Activated T-cell treated with anti-CD3 and anti-CD28 coated beads for 24 hours (primary cell): ENCODE measurements at regions not wholly inside any gene's neighbourhood (a gene's known extent, or its start where the extent isn't known, plus 50 kb on each side); places are given as distances from the start of the nearest gene placed in this dataset.
A peak's percentile ranks its signal among the peaks of the same experiment; 100 is the strongest.
"Not testable (repeated sequence)": the region's sequence is repeated elsewhere in the genome, so short reads cannot be mapped to it uniquely, and the experiment has no call there.

Experiments used
- DNase-seq: peaks from one replicate; pipeline ENCODE4 v3.0.0-alpha.2; 2020; ENCODE audit warnings: low read depth

DNA sequence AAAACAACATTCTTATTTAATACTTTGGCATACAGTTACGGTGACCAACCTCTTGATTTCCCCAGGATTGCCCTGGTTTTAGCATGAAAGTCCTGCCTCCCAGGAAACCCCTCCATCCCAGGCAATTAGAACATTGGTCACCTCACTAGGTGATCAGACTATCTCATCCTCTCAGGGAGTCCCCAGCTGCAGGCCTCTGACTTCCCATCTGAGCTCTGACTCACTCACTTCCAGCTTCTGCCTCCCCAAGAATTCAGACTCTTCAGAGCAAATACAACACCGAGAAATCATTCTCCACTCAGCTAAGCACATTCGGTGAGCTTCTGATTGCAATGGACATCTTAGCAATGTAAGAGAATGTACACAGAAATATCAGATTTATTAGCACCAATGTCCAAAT is 92.4 kb upstream of the HES1 start:
- no peak for DNase-seq

DNA sequence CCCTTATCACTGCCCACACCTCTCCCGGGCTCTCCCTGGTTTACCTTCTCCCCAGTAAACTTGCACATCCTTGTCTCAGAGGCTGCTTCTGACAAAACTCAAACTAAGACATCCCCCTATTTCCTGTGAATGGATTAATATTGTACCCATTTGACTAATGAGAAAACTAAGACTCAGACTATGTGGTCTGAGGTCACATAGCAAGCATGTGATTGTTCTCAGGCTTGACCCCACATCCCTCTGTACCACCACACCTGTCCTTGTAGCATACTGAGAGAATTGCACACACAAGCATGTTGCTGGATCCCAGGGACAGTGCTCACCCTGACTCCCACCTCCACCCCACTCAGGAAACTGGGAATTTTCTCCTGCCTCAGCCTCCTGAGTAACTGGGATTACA is 90.7 kb upstream of the HES1 start:
- DNase-seq: no peak

DNA sequence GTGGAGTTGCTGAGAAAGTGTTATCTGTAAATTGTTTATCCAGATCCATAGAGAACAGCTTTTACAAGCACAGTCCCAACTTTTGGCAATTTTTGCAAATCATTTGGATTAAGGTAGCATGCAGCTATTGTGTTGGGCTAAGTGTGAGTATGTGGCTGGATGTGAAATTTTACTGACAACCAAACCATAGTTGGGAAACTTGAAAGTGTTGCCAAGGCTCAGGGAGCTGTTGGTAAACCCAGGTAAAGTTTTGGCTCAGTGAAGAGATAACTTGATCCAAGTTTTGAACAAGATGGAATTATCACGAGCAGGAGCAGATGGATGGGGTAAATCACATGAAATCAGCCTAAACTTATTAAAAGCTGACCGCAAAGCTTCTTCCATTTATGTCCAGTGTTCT is 90.0 kb upstream of the HES1 start:
- no peak for DNase-seq

DNA sequence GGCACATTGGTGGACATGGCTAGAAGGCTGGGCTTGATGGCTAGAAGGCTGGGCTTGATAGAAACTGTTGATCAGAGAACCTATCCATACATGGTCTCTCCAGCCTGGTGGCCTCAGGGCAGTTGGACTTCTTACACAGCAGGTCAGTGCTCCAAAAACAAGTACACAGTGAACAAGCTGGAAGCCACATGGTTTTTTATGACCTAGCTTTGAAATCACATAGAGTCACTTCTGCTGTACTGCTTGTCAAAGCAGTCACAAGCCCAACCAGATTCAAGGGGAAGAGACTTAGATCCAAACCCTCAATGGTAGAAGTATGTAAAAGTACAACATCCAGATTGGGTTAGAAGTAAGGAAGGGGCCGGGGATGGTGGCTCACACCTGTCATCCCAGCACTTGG is 89.4 kb upstream of the HES1 start:
- no peak for DNase-seq

DNA sequence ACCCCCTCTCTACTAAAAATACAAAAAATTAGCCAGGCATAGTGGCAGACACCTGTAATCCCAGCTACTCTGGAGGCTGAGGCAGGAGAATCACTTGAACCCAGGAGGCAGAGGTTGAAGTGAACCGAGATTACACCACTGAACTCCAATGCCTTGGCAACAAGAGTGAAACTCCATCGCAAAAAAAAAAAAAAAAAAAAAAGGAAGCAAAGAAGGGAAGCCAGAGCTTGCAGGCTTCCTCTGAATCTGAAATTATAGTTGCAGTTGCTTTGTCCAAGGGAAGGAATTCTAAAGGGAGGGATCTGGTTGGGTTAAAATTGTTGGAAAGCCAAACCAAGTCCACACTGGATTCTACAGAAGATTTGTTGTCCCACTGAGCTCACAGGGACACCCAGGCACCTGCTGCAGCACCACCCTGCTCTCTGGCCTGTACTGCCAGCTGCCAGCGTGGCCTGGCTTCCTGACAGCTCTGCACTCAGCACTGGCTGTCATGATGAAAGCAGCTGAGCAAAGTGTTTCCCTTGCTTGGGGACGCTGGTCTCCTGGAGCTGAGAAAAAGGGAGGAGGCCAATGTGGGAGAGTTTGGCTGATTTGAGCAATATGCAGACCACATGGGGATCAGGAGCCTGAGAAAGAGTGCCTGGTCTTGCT is 88.8 kb upstream of the HES1 start:
- no peak for DNase-seq

DNA sequence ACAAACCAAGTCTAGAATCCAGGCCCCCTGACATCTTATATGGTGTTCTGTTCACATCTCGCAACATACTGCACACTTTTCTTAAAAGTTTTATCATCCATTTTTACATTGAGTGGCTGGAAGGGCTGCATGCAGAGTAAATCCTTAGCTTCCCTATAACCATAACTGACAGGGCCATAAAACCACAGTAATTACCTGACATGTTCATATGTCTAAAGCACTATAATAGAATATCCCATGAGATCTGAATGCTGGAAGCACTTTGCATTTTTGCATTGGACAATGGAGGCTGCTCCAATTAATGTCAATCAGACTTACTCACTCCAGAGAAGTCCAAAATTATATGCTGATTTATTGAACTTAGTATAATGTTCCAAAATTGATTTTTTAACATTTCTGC is 86.6 kb upstream of the HES1 start:
- DNase-seq: no peak

DNA sequence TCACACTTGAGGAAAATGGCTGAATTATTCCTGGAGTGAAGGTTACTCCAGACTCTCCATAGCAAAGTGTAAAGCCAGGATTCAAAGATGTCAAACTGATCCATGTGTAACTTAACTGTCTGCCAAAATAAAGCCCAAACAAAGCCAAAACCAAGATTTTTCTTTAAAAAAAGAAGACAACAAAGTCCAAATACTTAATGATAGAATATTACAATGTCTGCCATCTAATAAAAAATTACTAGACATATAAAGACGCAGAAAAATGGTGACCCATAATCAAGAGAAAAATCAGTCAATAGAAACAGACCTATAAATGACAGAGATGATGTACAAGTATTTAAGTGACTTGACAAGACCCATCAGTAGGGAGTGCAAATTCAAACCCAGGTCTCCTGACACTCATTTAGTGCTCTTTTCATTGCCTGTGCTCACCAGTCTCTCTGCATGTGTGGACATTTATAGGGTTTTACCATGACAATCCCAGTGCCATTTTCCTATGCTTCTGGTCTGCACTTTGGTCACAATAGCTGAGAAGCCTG is 85.1 kb upstream of the HES1 start:
- no peak for DNase-seq

DNA sequence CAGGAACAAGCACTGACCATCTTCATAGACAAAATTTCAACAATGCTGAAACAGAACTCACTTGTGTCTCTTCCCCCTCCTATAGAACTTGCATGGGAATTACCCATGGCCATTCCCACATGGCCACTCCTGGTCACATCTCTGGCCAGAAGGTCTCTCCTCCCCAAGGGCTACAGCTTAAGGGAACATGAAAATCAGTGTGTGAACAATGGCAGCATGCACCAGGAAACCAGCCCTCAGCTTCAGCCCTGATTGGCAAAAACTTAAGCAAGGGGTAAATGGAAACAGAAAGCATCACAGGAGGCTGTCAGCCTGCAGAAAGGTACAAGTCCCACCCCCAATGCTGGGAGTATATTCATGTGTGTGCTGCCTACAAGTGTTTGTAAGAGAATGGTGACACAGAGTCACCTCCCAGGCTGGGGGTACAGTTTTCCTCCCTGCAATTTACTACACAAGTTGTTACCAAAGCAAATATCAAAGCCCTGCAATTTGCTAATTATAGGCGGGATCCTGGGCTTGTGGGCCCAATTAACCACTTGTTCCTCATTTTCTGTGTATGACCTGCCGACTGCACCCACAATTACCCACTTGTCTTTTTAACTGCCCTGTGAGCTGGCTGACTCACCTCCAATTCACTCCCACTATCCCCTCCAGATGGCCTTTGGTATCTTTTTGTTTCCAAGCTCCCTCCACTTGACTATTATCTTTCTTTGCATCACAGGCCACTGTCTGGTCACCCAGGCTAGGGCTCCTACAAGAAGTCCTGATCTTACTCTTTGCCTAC is 84.4 kb upstream of the HES1 start:
- DNase-seq: no peak

DNA sequence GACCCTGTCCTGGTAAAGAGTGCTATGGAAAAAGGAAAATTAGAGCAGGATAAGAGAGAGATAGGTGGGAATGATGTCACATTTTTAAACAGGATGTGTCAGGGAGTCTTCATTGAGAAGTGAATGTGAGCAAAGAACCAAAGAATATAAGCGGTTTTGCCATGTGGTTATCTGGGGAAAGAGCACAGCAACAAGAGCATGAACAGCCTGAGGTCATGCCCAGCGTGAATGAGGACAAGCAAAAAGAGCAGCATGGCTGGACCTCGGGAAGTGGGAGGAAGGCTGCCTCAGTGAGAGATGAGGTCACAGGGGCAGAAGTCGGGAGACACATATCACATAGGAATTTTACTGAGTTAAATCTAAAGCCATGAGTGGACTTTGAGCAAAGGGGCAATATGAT is 82.8 kb upstream of the HES1 start:
- no peak for DNase-seq

DNA sequence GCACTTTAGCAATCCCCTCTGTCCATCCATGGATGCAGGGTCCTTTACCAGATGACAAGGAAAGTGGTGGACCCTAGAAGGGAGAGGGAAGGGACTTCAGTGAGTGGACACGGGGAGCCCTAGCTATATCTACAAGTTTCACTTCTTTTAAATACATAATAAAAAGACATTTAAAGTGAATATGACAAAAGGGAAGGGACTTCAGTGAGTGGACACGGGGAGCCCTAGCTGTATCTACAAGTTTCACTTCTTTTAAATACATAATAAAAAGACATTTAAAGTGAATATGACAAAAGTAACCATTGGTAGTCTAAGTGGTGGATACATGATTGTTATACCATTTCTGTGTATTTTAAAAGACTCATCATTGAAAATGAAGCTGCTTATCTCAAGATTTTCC is 81.9 kb upstream of the HES1 start:
- no peak for DNase-seq

DNA sequence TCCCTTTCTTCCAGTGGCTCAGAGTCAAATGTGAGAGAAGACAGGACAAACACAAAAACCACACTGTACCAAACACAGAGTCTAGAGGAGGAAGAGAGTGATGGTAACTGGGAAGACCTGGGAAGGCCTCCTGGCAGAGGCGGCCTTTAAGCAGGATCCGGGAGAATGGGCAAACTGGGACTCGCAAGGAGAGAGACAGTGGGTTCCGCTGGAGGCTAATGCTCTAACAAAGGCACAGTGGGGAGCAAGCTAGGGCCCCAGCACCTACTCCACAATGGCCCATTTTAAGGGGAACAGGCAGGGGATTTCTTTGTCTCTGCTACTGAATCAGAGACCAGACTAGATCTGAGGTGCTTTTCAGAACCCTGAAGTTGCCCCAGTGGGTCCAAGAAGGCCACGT is 81.4 kb upstream of the HES1 start:
- no peak for DNase-seq

DNA sequence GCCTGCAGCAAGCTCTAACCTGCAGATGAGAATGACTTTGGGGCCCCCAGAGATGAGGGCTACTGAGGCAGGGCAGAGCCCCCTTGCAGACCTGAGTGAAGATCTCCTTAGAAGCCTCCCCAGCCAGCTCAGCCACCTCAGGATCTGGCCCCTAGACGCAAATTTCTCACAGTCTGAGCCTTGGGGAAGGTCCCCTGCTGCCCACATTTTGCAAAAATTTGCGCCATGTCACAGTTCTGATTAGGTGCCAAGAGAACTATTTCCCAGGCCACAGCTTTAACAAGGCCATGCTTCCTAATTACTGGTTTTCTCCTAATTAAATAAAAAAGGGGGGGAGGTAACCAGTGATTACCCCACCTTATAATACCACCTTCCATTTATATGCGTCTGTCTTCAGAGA is 81.0 kb upstream of the HES1 start:
- no peak for DNase-seq

DNA sequence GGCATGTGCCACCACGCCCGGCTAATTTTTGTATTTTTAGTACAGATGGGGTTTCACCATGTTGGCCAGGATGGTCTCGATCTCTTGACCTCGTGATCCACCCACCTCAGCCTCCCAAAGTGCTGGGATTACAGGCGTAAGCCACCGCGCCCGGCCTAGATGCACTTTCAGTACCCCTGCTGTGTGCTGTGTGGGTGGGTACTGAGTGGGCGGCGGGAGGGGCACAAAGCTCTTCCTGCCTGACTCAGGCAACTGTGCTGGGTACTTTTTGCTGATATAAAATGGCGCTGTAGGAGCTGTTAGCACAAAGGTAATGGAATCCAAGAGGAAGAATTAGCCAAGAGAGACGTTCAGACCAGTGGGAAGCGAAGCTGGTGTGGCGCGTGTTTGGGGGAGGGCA is 79.6 kb upstream of the HES1 start:
- DNase-seq: not testable (repeated sequence)

DNA sequence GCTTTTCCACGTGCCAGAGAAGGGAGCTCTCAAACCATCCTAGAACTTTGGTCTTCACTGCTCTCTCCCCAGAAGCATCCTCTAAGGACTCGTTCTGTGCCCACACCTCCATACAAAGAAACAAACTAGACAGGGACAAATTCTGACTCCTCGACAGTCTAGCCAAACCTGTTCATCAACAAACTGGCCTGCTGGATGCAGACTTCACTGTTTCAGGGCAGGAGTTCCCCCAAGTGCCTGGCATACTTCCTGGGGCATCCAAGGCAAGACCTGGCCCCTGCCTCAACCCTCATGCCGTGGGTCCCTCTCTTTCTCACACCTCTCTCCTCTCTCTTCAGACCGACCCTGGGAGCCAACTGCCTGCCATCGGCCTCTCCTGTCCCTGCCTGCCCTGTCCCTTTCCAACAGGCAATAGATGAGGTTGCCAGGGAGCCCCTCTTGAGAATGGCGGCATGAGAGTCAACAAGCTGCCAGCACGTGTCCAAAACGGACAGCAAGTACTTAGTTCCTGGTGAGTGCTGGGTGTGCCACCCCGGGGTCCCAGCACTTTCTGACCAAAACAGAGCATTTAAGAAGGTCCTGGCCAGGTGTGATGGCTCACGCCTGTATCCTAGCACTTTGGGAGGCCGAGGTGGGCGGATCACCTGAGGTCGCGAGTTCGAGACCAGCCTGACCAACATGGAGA is 79.1 kb upstream of the HES1 start:
- DNase-seq: no peak

DNA sequence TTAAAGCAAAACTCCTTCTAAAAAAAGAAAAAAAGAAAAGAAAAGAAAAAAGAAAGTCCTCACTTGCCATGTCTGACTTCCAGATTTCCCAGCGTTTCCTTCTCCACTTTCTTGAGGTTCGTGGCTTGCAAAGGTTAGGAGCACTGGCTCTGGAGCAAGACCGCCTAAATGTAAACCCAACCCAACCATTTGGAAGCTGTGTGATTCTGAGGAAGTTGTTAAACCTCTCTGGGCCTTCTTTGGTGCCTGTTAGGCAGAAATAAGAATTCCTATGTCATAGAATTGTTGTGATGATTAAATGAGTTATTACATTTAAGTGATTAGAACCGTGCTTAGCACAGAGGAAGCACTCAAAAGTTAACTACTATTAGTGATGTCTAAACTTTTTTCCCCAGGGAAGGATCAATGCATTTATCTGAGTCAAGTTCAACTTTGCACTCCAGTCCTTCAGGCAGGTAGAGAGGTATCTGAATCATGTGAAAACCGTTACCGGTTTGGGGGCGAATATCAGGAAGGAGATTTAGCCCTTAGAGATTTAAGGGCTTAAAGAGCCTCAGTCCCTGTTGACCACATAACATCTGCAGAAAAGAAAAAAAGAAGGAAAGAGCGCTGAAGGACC is 78.3 kb upstream of the HES1 start:
- no peak for DNase-seq

DNA sequence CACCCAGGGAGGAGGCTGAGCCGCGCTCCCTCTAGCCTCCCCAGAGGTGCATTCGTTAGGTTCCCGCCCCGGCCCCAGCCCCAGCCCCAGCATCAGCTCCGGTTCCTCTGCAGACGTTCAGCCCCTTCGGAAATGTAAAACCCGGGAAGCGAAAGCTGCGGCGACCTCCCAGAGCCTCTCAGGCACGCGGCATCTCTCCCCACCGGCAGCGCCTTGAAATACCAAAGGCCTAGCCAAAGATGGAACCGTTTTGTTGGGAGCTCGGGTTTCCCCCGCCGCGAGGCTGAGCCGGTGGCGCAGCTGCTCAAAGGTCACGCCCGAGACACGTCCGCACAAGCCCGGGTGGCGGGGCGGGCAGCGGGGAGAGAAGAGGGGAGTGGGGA is 77.8 kb upstream of the HES1 start:
- peak; percentile 4 for DNase-seq

DNA sequence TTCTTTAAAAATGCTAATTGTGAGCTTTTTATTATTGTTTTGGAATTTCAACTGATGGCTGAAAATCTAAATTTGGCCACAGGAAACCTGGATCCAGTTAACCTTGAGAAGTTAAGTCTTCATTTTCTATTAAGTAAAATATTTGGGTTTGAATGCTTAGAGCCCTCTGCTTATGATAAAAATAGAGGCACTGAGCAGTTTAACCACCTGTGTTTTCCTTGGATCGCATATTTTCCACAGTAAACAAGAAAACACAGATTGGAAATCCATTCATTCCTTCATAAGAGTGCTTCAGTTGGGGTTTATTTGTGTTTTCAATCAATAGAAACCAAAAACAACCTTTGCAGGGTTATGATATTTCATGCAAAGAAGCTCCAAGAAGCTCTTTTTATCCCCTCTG is 77.2 kb upstream of the HES1 start:
- DNase-seq: no peak

DNA sequence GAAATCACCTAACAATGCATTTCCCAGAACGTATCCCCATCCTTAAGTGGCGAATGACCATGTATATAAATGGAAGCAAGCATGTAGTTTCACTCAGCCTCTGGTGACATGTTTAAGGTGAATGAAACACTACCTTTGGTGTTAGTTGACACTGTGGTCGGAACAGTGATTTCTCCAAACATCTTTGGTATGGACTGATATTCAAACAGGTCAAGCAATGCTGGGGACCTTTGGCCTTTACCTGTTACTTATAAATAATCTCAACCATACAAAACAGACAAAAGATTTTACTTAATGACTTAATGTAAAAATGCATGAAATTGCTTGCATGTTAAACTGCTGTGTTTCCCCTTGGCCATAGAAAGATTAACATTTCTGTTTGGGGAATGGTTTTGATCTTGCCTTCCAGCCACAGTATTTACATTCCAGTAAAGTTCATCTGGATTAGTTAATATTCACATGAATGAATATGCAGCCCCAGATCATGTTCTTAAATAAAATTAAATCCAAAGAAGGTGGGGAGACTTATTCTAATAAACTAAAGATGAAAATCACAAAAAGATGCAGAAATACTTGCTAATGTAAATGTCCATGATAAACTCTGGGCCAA is 74.4 kb upstream of the HES1 start:
- DNase-seq: no peak

DNA sequence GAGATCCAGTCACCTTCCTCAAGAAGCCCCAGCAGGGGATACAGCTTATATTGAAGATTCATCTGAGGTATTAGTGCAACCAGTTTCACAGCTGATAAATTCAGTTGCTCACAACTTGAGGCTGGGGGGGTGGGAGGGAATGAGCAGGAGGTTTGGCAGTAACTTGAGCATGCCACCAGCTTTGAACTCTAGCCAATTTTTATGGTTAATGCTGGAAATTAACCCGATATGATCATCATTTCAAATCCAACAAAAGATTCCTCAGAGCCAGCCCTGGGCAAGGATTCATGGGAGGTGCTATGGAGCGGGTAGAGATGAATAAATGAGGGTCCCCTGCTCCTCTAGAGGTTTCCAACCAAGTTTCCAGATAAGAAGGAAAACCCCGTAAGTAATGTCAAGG is 73.1 kb upstream of the HES1 start:
- DNase-seq: no peak

DNA sequence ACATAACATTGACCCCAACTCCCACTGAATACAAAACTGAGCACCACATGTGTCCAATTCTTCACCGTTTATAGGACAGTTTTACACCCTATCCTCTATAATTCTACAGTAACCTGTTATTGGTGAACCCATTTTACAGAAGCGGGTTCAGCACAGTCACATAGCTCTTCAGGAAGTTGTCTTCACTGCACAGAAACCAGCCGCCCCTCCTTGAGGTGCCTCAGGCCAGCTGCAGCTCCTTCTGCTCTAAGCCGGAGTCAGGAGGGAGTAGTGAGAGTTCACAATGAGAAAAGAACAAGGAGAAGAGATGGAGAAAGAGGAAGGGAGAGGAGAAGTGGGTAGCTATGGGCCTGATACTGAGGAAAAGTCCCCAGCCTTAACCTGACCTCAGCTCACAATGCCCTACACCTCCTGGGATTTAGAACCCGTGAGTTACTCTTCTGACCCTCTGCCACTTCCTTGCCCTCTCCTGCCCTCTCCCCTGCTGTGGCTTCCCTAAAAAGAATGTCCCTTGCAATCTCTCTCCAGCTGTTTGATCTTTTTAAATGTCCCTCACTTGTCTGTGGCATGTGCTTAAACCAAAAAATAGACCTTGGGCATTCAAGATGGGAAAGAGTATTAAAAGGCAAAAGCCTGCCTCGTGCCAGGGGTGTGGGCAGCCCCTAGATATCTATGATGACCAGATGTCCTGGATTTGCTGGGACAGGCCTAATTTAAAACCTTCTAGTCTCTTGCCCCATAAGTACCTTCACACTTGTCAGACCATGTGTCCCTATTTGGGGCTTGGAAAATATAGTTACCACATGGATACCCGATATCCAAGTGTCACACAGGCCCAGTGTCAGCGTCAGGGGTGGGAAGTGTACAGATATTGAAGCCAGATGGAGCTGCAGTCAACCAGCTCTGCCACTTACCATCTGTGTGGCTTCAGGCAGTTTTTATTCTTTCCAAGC is 71.3 kb upstream of the HES1 start:
- no peak for DNase-seq

DNA sequence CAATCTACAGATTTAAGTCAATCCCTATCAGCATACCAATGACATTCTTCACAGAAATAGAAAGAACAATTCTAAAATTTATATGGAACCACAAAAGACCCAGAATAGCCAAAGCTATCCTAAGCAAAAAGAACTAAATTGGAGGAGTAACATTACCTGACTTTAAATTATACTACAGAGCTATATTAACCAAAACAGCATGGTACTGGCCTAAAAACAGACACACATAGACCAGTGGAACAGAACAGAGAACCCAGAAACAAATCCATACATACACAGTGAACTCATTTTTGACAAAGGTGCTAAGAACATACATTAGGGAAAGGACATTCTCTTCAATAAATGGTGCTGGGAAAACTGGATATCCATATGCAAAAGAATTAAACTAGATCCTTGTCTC is 68.6 kb upstream of the HES1 start:
- not testable (repeated sequence) for DNase-seq
